ENCODE measurements at regions not wholly inside any gene's neighbourhood (a gene's known extent, or its start where the extent isn't known, plus 50 kb on each side); places are given as distances from the start of the nearest gene placed in this dataset.

DNA sequence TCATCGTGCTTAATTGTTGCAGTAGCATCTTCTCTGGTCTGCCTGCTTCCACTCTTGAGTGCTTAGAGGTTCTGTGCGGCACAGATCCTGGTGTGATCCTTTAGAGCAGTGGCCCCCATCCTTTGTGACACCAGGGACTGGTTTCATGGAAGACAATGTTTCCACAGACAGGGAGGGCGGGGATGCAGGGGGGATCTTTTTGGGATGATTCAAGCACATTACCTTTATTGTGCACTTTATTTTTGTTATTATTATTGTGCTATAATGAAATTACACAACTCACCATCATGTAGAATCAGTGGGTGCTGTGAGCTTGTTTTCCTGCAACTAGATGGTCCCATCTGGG, 76.8 kb upstream of the SHANK2 start:
- no peak overlapping the region for H3K27ac Mint-ChIP-seq (ENCODE audit: unreplicated experiment)
- ChIA-PET POLR2A (interaction anchor here (0.6 kb wide), 2 partner anchors 208 to 488 kb away, joined by 4 to 5 read pairs; no protein-coding TSS in a partner anchor), CTCF (interaction anchor here (0.6 to 2.0 kb wide), 7 partner anchors 26 to 862 kb away, joined by 3 to 14 read pairs (median 9); partner anchors contain the start of gene SHANK2)
- H3K9me3 Mint-ChIP-seq (ENCODE audit: unreplicated experiment), result peaks cover 22% of the 10 kb centered on the region
- TF ChIP-seq, protein P1, sequence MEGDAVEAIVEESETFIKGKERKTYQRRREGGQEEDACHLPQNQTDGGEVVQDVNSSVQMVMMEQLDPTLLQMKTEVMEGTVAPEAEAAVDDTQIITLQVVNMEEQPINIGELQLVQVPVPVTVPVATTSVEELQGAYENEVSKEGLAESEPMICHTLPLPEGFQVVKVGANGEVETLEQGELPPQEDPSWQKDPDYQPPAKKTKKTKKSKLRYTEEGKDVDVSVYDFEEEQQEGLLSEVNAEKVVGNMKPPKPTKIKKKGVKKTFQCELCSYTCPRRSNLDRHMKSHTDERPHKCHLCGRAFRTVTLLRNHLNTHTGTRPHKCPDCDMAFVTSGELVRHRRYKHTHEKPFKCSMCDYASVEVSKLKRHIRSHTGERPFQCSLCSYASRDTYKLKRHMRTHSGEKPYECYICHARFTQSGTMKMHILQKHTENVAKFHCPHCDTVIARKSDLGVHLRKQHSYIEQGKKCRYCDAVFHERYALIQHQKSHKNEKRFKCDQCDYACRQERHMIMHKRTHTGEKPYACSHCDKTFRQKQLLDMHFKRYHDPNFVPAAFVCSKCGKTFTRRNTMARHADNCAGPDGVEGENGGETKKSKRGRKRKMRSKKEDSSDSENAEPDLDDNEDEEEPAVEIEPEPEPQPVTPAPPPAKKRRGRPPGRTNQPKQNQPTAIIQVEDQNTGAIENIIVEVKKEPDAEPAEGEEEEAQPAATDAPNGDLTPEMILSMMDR (IDR thresholded peaks at IDR 0.05; ENCODE audit: insufficient read depth in 1 of 2, low read depth in 1 of 2, low read length in 1 of 2, severe bottlenecking in 1 of 2, unreplicated experiment in 1 of 2), result no peak
- no peak overlapping the region for H3K4me3 Mint-ChIP-seq (ENCODE audit: unreplicated experiment)
- no TSS peak for BruUV-seq (replicated peaks)
- intact Hi-C loops (cut with micrococcal nuclease; ENCODE audit: unreplicated experiment), result no loop called here
- no peaks in the 10 kb centered on the region for H3K4me1 Mint-ChIP-seq (ENCODE audit: low read depth, unreplicated experiment)
- no peaks in the 10 kb centered on the region for H3K27me3 Mint-ChIP-seq (ENCODE audit: insufficient read depth, unreplicated experiment)
- Histone ChIP-seq H3K36me3 (ENCODE audit: control insufficient read depth, insufficient read depth, low read length) (no peaks in the 10 kb centered on the region), H3K4me3 (ENCODE audit: low read depth, low read length) (no peak overlapping the region), H3K27me3 (replicated peaks; ENCODE audit: control insufficient read depth, insufficient read depth, low read length) (no peaks in the 10 kb centered on the region), H3K4me1 (no peaks in the 10 kb centered on the region), H3K9me3 (peaks cover 16% of the 10 kb centered on the region)
- H3K36me3 Mint-ChIP-seq (ENCODE audit: insufficient read depth, unreplicated experiment), result peaks cover 4% of the 10 kb centered on the region
- DNase-seq, result no peak

DNA sequence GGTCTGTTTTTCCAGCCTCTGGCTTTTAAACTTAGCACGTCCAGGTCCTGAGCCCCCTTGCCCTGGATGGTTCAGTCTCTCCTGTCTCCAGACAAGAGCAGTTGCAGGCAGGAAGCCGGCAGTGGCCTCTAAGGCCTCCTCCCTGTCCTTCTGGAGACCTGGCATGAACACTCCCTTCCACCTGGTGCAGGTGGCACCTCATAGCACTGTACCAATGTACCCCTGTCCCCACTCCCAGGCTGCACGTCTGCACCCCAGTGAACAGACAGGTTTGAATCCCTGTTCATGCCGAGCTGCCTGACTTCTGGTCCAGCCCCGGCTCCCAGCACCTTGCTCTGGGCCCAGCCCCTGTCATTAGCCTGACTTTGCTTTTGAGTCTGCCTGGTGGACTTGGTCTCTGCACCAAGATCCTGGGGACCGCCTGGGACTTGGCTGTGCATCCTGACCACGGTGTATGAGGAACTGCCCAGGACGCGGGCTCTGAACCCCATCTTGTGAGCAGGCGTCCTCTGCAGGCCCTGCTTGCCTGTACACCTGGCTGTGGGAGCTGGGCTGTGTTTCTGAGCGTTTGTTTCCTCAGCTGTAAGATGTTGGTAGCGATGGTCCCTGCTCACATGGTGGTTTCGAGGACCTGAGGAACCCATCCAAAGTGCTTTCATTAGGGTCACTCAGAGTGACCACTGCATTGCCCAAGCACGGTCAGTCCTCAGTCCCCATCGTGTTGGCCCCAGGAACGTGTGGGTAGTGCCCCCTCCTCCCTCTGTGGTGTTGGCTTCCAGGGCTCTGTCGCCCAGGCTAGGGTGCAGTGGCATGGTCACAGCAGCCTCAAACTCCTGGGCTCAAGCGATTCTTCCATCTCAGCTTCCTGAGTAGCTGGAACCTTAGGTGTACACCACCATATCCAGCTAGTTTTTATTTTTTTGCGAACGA, 75.0 kb upstream of the SHANK2 start:
- ChIA-PET CTCF (interaction anchor here (0.7 to 2.0 kb wide), 3 partner anchors 11 to 240 kb away, joined by 3 to 13 read pairs (median 12); partner anchors contain the start of gene SHANK2), POLR2A (no interaction called here)
- Mint-ChIP-seq H3K4me3 (ENCODE audit: unreplicated experiment) (no peak overlapping the region), H3K4me1 (ENCODE audit: low read depth, unreplicated experiment) (no peaks in the 10 kb centered on the region), H3K36me3 (ENCODE audit: insufficient read depth, unreplicated experiment) (peaks cover 4% of the 10 kb centered on the region), H3K27ac (ENCODE audit: unreplicated experiment) (no peak overlapping the region), H3K27me3 (ENCODE audit: insufficient read depth, unreplicated experiment) (no peaks in the 10 kb centered on the region), H3K9me3 (ENCODE audit: unreplicated experiment) (peaks cover 11% of the 10 kb centered on the region)
- Histone ChIP-seq H3K27me3 (replicated peaks; ENCODE audit: control insufficient read depth, insufficient read depth, low read length) (no peaks in the 10 kb centered on the region), H3K36me3 (ENCODE audit: control insufficient read depth, insufficient read depth, low read length) (no peaks in the 10 kb centered on the region), H3K4me1 (no peaks in the 10 kb centered on the region), H3K4me3 (ENCODE audit: low read depth, low read length) (no peak overlapping the region), H3K9me3 (no peaks in the 10 kb centered on the region; the same call in 1 of the 2 replicates)
- TF ChIP-seq, protein P1 (IDR thresholded peaks at IDR 0.05; ENCODE audit: insufficient read depth in 1 of 2, low read depth in 1 of 2, low read length in 1 of 2, severe bottlenecking in 1 of 2, unreplicated experiment in 1 of 2), result no peak
- intact Hi-C loops (cut with micrococcal nuclease; ENCODE audit: unreplicated experiment), result no loop called here
- no TSS peak for BruUV-seq (replicated peaks)
- peak in 1 of 2 experiments; percentile 37 for DNase-seq

DNA sequence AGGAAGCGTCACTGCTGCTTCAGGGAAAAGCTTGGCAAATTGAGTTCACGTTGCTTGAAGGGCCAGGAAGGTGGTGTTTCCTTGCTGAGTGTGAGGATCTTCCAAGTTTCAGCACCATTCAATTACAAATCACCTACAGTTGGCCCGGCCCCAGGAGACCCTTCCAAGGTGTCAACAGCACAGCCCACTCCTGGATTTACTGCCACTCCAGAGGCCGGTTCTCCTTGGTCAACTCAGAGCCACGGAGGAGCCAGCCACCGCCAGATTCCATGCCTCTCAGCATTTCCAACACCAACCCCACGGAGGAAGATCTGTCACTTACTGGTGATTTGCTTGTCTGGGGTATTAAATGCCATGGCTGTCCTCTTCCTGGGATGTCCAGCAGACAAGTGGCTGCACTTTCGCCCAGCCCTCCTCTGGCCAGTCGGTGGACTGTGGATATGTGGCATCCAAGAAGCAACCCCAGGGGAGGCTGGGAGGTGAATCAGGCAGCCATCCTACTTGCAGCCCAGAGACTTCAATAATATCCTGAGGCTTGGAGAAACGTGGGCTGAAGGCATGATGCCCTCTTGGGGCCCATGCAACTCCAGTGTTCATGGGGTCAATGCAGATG, 74.1 kb upstream of the SHANK2 start:
- Mint-ChIP-seq H3K27ac (ENCODE audit: unreplicated experiment) (no peak overlapping the region), H3K4me1 (ENCODE audit: low read depth, unreplicated experiment) (no peaks in the 10 kb centered on the region), H3K27me3 (ENCODE audit: insufficient read depth, unreplicated experiment) (no peaks in the 10 kb centered on the region), H3K36me3 (ENCODE audit: insufficient read depth, unreplicated experiment) (peaks cover 4% of the 10 kb centered on the region), H3K9me3 (ENCODE audit: unreplicated experiment) (peaks cover 11% of the 10 kb centered on the region), H3K4me3 (ENCODE audit: unreplicated experiment) (no peak overlapping the region)
- Histone ChIP-seq H3K4me1 (no peaks in the 10 kb centered on the region), H3K4me3 (ENCODE audit: low read depth, low read length) (no peak overlapping the region), H3K36me3 (ENCODE audit: control insufficient read depth, insufficient read depth, low read length) (no peaks in the 10 kb centered on the region), H3K27me3 (replicated peaks; ENCODE audit: control insufficient read depth, insufficient read depth, low read length) (no peaks in the 10 kb centered on the region), H3K9me3 (no peaks in the 10 kb centered on the region; the same call in 1 of the 2 replicates)
- BruUV-seq (replicated peaks), result no TSS peak
- POLR2A ChIA-PET, result no interaction called here
- intact Hi-C loops (cut with micrococcal nuclease; ENCODE audit: unreplicated experiment), result no loop called here
- TF ChIP-seq, protein P1 (IDR thresholded peaks at IDR 0.05; ENCODE audit: insufficient read depth in 1 of 2, low read depth in 1 of 2, low read length in 1 of 2, severe bottlenecking in 1 of 2, unreplicated experiment in 1 of 2), result no peak
- DNase-seq, result peak in 1 of 2 experiments; percentile 33
- CTCF ChIA-PET, result no interaction called here

Measured in Caco-2 (cell line).